NCI-H2107 treated with DMSO at 0.1 percent for 48 hours (cell line): ENCODE measurements at regions not wholly inside any gene's neighbourhood (a gene's known extent, or its start where the extent isn't known, plus 50 kb on each side); places are given as distances from the start of the nearest gene placed in this dataset.
"Not testable (repeated sequence)": the region's sequence is repeated elsewhere in the genome, so short reads cannot be mapped to it uniquely, and the experiment has no call there.

Experiments used
- DNase-seq: peaks from one replicate; lab custom pipeline; 2025; ENCODE audit not compliant: unreplicated experiment; lab: John Stamatoyannopoulos, UW

DNA sequence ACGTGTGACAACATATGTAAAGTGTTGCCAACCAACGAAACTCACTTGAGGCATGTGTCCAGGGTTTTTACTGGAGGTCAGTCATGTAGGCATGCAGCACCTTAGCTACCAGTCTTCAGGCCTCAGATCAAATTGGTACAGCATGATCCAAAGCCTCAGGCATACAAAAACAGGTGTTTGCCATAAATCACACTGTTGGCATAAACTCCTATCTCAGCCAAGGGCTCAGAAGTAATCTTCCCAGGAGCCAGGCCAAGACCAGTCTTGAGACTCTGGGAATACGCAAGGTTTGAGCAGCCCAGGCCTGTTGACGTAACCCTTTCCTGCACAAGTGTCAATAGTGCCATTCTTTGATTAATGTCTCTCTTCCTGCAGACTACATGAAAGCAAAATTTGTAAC, 163.5 kb downstream of the PRL start:
- no peak for DNase-seq

DNA sequence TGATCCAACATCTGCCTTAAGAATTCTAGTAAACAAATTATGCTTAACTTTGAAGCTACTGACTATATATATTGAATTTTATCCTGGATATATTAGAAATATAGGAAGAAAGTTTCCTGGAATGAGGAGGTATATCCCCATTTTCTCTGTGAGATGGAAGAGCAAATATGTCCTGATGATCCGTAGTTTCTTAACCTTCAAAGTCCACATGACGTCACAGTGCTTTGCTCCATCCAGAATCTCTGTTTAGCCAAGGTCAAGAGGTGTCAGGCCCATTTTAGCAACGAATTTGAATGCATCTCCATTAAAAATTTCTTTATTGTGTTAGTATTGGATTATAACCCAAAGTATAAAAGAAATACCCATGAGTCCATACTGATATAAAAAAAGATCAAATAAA, 162.5 kb downstream of the PRL start:
- DNase-seq: no peak

DNA sequence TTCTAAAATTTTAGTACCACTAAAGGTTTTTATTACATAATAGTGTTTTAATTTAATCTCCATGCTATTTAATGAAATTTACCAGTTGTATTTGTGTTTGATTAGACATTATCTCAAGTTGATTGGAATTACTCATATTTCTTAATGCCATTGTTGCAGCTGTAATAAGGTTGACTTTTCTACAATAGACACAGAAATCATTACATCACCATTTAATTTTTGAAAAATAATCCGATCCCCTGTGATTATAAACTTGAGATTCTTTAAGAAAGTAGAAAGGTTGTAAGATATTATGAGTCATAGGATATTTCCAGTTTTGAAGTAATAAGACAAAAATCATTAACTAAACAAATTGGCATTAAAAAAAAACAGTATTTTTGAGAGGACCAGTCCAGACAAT, 161.4 kb downstream of the PRL start:
- no peak for DNase-seq

DNA sequence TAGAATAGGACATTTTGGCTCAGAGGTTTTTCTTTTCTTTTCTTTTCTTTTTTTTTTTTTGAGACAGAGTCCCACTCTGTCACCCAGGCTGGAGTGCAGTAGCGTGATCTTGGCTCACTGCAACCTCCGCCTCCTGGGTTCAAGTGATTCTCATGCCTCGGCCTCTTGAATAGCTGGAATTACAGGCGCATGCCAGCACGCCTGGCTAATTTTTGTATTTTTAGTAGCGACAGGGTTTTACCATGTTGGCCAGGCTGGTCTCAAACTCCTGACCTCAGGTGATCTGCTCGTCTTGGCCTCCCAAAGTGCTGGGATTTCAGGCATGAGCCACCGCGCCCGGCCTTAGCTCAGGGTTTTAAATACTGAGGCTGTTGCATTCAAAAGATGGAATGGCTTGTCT, 156.1 kb downstream of the PRL start:
- DNase-seq: not testable (repeated sequence)

DNA sequence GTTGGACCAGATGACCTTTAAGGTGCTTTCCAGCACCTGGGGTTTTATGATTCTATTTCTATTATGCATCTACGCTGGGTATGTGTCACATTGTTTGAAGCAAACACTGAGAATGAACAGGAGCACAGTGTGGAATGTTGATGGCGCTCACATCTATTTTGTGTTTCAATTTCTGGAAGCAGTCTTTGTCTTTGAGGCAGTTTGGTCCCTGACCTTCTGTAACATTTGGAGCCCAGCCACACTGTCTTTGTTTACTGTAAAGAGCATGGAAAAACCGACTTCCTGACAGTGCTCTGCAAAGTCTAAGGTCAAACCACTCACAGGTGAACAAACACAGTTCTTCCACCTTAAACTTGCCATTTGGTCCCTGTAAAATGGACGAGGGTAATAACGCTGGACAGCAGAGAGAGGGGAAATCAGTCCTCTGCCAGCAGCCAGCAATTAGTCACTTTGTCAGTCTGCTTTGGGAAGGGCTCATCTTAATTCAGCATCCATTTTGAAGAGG, 155.5 kb downstream of the PRL start:
- peak; percentile 19 for DNase-seq

DNA sequence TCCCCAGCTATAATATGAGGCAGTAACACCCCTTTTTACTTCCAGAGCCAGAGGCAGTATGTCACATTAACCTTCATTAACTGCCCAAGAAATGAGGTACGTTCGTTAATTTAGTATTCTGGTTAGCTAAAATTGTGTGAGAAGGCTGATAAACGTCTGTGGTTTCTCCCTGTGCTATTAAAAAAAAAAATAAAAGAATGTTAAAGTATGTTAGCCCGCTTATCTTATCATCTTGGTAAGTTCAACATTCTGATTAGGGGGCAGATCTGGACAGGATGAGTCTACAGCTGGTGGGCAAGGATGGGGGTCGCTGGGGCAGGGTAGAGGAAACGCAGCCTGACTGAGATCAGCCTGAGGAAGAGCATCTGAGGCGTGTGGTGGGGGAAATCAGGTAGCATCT, 154.0 kb downstream of the PRL start:
- DNase-seq: no peak

DNA sequence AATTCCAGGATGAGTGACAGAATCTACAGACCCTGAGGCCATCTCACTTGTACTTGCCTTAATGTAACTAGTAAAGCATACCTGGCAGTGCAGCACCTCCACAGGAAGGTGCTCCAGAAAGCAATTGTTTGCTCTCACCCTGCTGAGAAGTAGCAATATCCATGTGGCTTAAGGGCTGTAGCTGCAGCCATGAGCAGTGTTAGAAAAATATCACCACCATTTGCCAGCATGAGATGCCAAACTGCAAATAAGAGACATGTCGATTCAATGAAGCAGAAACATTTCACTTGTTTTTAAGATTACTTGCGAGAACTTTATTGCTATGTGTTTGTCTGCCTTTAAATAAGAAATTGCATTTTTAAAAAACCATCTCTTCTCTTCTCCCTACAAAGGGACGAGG, 151.5 kb downstream of the PRL start:
- DNase-seq: no peak

DNA sequence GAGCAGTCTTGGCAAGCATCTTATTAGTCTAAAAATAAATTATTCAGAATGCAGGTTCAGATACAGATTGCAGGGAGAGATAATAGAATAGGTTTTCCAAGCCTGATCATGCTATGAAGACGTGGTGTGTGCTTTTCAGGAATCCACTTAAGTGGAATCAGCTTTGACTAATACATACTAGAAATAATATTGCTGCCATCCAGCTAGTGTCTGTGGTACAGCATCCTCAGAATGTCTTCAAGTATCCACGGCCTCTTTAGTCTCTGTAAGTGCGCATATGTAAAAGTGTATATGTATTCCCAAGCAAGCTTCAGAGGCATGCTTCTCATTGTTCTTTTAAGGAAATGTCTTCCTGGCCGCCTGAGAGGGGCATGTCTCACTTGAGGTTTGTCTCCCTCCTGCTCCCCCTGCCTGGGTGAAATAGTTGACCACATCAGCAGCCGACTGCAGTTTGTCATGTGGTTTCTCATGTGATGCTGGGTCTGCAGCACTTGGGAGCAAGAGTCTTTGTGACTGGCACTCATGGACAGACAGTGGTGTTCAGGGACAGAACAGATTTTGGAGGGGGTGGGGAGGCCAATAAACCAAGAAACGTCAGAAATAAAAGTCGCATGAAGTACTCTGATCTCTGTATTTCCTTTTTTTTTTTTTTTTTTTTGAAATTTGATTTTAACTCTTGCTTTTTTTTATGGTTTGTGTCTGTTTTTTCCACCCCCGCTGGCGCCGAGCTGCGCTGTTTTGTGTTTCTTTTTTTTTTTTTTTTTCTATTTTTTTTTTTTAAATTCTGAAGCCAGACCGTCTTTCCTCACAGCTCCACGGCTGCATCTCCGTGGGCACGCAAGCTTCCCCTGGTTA, 150.8 kb downstream of the PRL start:
- DNase-seq: no peak

DNA sequence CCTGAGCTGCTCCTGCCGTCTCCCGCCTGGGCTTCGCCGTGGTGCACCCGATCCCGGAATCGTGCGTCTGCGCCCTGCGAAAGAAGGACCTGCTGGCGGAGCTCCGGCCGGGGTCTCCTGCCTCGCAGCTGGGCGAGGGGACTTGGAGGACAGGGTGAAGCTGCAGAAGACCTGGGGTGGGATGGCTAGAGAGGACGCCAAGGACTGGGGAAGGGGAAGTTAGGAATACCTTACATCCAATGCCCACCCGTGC, 150.2 kb downstream of the PRL start:
- DNase-seq: no peak

DNA sequence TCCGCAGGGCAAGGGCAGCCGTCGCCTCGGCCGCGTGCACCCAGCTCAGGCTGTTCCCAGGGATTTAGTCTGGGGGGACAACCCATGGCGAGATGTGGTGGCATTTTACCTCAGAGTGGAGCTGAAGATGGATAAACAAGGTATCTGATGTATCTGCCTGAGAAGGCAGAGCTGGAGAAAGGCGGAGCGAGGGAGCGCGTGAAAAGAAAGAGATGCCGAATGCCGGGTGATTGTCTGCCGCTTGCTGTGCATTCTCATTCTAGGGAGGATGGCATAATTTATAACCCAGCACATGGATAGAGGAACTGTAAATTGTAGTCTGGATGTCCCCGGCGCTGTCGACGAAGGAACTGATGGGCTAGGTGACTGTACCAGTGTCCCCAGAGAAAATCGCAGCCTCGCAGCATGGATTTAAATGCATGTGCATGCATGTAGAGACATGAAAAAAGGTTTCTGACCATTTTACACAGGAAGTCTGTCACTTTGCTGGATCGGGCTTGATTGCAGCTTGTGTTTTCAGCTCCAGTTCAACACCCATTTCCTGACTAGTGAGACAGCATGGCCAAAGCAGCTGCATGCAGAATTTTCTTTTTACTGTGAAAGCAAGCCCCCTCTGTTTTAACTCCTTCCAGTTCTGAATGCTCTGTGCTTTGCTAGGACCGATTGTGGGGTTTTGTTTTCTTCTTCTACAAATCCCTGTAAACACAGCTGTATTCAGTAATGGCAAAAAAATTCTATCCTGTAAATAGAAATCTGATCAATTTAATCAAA, 149.7 kb downstream of the PRL start:
- no peak for DNase-seq

DNA sequence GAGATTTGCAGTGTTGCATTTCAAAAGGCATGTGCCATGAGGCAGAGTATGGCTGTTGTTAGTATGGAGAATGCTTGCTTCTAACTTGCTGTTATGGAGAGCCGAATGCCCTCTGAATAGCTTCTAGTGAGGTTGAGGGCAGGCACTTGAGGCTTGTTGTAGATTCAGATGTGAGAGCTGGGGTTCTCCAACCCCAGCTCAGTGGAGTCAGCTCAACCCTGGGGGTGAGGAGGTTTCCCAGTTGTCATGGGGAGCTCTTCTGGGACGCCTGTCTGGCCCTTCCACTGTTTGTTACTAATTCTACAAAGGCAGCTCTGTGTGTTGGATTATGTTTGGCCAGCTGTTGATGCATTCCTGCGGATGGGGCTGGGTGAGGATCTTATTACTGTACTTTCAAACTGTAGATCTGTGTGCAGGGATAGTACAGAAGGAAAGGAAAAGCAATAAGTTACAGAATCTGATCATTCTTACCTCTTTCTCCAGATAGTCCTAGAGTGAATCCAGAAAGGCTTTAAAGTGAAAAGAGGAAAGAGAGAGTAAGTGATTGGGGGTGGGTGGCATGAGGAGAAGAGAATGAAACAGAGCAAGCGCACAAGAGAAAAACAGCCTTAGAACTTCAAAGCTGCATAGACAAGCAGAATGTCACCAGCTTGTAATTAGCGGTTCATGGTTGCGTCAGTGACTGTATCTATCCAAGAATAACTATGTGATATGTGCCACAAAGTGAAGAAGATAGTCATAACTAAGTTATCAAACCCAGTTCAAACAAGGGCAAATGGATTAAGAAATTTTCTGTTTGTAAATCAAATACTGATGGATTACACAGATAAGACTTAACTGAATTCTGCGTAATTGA, 148.7 kb downstream of the PRL start:
- DNase-seq: peak; percentile 62

DNA sequence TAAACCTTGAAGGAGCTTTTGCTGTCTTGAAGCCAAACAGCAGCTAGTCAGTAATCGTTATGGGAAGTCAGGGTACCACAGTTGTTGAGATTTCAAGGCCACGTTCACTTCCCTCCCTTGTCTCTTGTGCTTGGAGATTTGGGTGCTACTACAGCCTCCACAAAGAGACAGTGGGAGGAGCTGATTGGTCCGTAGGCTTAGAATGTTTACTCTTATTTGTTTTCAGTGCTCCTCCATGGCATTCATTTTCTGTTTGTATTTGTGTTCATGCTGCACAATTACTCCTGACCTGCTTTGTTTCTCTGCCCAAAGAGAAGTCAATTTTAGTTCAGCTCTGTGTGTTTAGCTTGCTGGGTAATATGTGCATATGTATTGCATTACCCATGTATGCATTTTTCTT, 147.7 kb downstream of the PRL start:
- peak; percentile 19 for DNase-seq

DNA sequence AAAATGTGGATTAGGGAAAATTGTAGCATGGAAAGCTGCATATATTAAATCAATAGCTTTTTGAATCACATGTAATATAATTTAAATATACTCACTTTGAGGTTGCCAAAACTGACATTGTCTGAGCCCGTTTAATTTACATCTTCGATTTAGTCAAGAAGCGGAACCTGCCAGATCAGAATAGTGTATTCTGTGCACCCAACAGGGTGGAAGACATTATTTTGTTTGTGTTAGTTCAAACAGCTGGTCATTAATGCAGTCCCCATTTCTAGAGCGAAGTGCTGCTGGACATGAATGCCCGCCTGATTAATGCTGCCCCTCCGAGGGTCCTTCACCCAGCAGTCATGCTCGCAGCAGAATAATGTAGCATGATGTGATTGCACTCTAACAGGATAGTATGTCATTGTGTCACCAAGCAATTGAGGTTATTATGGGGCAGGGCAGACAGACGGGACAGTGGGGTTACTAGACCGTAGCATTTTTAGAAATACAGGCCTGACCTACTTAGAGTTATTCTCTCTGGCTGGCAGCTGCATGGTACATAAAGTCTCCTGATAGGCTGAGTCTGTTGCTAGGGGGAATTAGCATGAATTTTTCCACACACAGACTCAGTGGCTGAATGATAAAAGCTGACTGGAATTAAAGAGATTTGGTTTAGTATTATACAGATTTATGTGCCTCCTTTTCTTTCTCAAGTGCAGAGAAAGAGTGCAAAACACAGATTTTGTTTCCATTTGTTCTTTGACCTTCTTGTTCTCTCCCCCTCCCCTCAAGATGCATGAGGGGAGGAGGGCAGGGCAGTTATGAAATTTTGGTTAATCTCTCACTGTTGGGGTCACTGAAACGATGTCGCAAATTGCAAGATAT, 147.1 kb downstream of the PRL start:
- DNase-seq: peak; percentile 29

DNA sequence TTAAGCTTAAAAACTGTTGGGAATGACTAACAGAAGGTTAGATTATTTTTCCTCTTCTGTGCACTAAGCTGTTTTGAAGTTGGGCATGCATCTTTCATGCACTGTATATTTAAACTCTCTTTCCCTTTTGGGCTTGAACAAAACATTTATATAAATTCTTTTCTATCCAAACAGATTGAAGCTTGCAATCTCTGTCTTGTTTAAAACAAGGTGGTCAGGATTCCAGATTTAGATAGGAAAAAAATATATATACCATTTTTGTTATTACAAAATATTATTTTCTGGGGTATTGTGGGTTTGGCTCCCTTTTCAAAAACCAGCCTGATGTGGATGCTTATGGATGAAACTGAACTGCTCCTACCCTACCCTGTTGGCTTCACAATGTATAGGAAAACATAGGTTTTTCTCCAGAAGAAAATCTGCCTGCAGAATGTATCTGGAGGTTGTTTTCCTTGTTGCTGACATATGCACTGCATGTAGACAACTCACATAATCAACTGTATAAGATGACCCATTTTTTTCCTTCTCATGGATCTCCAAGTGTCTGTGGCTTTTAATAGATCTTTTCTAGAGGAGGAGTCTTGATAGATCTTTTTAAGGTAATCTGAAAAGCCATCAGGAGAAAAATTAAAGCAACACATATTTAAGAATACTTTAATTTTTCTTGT, 146.3 kb downstream of the PRL start:
- DNase-seq: no peak

DNA sequence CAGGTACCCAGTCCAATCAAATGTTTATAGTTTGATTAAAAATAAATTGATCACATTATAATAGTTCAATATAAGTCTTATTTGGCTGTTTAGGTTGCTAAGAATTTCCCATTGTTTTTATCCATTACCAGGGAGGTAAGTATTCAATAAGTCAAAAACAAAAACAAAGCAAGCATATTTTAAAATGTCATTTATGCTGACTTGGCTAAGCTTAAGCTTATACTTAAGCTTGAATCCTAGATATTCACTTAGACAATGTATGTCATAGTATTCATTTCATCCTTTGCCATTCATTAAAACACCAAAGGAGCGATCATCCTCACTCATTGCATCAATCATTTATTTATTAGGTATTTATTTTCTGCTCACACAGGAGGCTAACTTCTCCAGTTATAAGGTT, 144.9 kb downstream of the PRL start:
- no peak for DNase-seq

DNA sequence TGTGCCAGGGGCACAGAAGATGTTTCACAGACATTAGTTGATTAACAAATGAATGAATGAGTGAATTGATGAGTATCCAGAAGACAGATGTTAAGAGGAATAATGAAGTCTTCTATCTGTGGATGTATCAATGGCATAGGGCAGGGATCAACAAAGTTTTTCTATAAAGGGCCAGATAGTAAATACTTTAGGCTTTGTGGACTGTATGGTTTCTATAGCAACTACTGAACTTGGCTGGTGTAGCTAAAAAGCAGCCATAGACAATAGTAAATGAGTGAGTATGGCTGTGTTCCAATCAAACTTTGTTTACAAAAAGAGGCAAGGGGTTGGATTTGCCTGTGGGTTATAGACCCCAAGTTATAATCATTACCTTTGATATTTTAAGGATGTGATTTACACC, 144.0 kb downstream of the PRL start:
- no peak for DNase-seq

DNA sequence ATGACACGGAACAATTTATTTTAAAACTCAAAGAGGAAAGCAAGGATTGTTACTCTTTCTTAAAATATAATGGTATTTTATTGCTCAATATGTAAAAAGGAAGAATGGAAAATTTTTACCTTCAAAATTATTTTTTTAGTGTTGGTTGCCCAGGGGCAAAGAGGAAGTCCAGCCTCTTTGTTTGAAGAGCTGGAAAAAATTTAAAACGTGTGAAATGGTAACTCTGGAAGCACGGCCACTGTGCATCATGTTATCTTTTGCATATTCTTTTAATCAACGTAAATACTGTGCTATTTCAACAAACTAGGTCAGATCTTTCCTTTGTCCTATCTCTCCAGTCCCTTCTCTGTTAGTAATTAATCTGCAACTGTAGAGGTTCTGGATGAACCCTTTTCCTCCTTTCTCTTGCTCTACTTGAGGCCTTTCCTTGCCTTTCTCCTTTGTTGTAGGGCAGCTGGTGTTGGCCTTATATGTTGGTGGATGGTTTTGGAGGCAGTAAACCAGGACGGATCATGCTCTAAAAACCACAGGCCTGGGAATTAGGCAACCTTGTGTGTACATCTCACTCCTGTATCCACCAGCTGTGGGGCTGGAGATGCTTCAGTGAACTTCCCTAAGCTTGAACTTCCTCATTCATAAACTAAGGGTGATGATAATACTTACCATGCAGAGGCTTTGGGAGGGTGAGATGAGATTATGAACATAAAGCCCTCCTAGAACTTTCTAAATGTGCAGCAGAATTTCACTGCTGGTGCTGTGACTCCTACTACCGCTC, 143.3 kb downstream of the PRL start:
- peak; percentile 8 for DNase-seq

DNA sequence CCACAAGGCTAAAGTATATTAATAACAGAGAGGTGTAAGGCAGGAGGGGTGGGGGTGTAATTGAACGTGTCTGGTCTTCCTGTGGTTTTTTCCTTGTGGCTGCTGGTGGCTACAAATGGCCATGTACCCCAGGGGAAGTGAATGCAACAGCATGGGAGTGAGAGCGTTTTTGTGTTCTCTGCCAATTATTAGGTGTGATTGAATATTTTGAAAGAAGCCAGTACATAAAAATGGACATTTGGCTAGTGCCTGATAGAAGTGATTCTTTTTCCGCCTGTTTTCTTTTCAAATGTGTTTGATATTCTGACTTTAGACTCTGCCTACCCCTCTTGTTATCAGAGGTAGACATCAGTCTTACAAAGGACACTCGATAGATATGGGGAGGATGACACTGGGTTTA, 141.3 kb downstream of the PRL start:
- no peak for DNase-seq

DNA sequence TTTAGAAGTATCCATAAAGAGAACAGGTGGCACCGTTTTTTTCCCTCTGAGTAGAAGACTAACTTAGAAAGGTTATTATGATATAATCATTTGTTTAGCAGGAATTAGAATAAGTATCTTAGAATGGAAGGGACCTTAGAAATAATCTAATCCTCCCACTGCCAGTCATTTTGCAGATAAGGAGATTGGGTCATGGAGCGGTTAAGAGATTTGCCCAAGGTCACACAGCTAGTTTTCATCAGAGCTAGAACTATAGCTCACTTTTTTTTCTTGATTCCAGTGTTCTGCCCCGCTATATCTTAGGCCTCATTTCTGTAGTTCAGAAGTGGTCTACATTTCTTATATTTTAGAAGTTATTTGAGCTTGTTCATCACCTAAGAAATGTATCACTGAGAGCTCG, 139.6 kb downstream of the PRL start:
- DNase-seq: no peak
